WTC11 (cell line): ENCODE measurements at regions not wholly inside any gene's neighbourhood (a gene's known extent, or its start where the extent isn't known, plus 50 kb on each side); places are given as distances from the start of the nearest gene placed in this dataset.

Experiments used
- ATF3 ChIP-seq: sonication (generic); formaldehyde crosslinking; conservative IDR thresholded peaks from 2 replicates; pipeline ENCODE4 v1.8.1; 2022; ENCODE audit warnings: mild to moderate bottlenecking, missing genetic modification reagents
- ETV6 ChIP-seq: sonication (generic); formaldehyde crosslinking; IDR thresholded peaks from 2 replicates; pipeline ENCODE4 v1.8.1; 2022; ENCODE audit warnings: mild to moderate bottlenecking, missing genetic modification reagents
- JUN ChIP-seq: sonication (generic); formaldehyde crosslinking; IDR thresholded peaks from 2 replicates; pipeline ENCODE4 v1.8.0; 2023; ENCODE audit warnings: mild to moderate bottlenecking, missing genetic modification reagents
- NFYB ChIP-seq: sonication (generic); formaldehyde crosslinking; conservative IDR thresholded peaks from 2 replicates; pipeline ENCODE4 v1.8.0; 2022; ENCODE audit warnings: low read depth, missing genetic modification reagents
- NR3C1 ChIP-seq: sonication (generic); formaldehyde crosslinking; conservative IDR thresholded peaks from 2 replicates; pipeline ENCODE4 v1.8.1; 2023; ENCODE audit warnings: low read depth, mild to moderate bottlenecking, missing genetic modification reagents
- SP1 ChIP-seq: sonication (generic); formaldehyde crosslinking; conservative IDR thresholded peaks from 2 replicates; pipeline ENCODE4 v1.8.1; 2022; ENCODE audit warnings: missing genetic modification reagents
- TCF7 ChIP-seq: sonication (generic); formaldehyde crosslinking; IDR thresholded peaks from 2 replicates; pipeline ENCODE4 v1.8.0; 2022; ENCODE audit warnings: mild to moderate bottlenecking, low read depth, missing genetic modification reagents, moderate library complexity
- USF1 ChIP-seq: sonication (generic); formaldehyde crosslinking; IDR thresholded peaks from 2 replicates; pipeline ENCODE4 v1.8.0; 2022; ENCODE audit warnings: mild to moderate bottlenecking, missing genetic modification reagents
- ZNF263 ChIP-seq: sonication (generic); formaldehyde crosslinking; IDR thresholded peaks from 2 replicates; pipeline ENCODE4 v1.8.1; 2022; ENCODE audit warnings: low read depth, mild to moderate bottlenecking, moderate library complexity, missing genetic modification reagents
- TF ChIP-seq, protein P1 (sequence below): fragments of 200-600 bp; IDR thresholded peaks from 2 replicates; pipeline ENCODE4 v1.8.0; 2022; ENCODE audit warnings: antibody characterized with exemption
- TF ChIP-seq, protein P2 (sequence below): fragments of 250-450 bp; sonication (Bioruptor Pico); IDR thresholded peaks from 2 replicates; pipeline ENCODE4 v1.8.0; 2021; ENCODE audit warnings: mild to moderate bottlenecking

DNA sequence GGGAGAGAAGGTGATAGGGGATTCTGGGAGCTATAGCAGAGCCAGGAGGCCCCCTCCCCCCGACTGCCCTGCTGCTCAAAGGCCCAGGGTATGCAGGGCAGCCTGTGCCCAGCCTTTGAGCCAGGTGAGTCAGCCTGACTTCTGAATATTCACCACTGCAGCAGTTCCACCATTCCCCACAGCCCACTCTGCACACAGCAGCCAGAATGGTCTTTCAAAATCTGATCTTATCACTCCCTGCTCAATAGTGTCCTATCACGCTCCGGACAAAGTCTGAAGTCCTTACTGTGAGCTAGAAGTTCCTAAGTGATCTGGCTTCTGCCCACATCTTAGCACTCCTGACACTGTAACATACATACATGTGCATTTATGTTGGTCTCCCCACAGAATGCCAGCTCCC lies 111.7 kb downstream of the BUD13 start:
- TF ChIP-seq NFYB (CRISPR knock-in tag) (no peak), NR3C1 (no peak), ETV6 (CRISPR knock-in tag) (no peak), JUN (no peak), ATF3 (CRISPR knock-in tag) (no peak), USF1 (CRISPR knock-in tag) (no peak), TCF7 (CRISPR knock-in tag) (no peak), SP1 (CRISPR knock-in tag) (no peak), ZNF263 (CRISPR knock-in tag) (no peak)
- TF ChIP-seq, protein P1, sequence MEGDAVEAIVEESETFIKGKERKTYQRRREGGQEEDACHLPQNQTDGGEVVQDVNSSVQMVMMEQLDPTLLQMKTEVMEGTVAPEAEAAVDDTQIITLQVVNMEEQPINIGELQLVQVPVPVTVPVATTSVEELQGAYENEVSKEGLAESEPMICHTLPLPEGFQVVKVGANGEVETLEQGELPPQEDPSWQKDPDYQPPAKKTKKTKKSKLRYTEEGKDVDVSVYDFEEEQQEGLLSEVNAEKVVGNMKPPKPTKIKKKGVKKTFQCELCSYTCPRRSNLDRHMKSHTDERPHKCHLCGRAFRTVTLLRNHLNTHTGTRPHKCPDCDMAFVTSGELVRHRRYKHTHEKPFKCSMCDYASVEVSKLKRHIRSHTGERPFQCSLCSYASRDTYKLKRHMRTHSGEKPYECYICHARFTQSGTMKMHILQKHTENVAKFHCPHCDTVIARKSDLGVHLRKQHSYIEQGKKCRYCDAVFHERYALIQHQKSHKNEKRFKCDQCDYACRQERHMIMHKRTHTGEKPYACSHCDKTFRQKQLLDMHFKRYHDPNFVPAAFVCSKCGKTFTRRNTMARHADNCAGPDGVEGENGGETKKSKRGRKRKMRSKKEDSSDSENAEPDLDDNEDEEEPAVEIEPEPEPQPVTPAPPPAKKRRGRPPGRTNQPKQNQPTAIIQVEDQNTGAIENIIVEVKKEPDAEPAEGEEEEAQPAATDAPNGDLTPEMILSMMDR: no peak
- TF ChIP-seq, protein P2, sequence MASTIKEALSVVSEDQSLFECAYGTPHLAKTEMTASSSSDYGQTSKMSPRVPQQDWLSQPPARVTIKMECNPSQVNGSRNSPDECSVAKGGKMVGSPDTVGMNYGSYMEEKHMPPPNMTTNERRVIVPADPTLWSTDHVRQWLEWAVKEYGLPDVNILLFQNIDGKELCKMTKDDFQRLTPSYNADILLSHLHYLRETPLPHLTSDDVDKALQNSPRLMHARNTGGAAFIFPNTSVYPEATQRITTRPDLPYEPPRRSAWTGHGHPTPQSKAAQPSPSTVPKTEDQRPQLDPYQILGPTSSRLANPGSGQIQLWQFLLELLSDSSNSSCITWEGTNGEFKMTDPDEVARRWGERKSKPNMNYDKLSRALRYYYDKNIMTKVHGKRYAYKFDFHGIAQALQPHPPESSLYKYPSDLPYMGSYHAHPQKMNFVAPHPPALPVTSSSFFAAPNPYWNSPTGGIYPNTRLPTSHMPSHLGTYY: no peak
